Suppressor macrophage (primary cell): ENCODE measurements at regions not wholly inside any gene's neighbourhood (a gene's known extent, or its start where the extent isn't known, plus 50 kb on each side); places are given as distances from the start of the nearest gene placed in this dataset.
"Not testable (repeated sequence)": the region's sequence is repeated elsewhere in the genome, so short reads cannot be mapped to it uniquely, and the experiment has no call there.

Experiments used
- DNase-seq, 4 experiments: peaks; one replicate each; pipeline ENCODE4 v3.0.0-alpha.2; 2020 to 2022

- no peak for DNase-seq
Observed at GRCh38 chr17:54196751-54197150, 374.0 kb downstream of the KIF2B start.

GRCh38 chr17:54201380-54201779 lies 378.7 kb downstream of the KIF2B start:
- DNase-seq: not testable (repeated sequence)

- no peak for DNase-seq
Observed at GRCh38 chr17:54220829-54221228, 398.1 kb downstream of the KIF2B start.

GRCh38 chr17:54221499-54221898 lies 398.8 kb downstream of the KIF2B start:
- DNase-seq: no peak

DNA sequence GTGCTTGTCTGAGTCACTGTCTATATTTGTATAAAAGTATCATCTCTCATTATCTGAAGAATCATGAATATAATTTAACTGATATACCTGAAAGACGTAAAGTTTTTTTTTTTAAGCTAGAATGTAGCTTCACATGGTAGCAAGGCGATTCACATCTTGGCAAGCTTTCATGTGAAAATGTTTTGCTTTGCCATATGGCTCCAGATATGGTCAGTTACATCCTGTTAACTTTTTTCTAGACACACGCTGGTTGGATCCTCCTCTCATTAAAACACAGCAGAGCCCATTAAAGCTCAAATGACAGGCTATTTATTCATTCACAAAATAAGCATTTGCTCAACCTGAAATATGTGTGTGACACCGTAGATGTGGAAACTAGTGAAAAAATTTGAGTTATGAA lies 412.8 kb downstream of the KIF2B start:
- no peak for DNase-seq

- DNase-seq: no peak
Observed at GRCh38 chr17:54237911-54238515, 415.3 kb downstream of the KIF2B start.

GRCh38 chr17:54239291-54239690 lies 416.6 kb downstream of the KIF2B start:
- DNase-seq: no peak

DNA sequence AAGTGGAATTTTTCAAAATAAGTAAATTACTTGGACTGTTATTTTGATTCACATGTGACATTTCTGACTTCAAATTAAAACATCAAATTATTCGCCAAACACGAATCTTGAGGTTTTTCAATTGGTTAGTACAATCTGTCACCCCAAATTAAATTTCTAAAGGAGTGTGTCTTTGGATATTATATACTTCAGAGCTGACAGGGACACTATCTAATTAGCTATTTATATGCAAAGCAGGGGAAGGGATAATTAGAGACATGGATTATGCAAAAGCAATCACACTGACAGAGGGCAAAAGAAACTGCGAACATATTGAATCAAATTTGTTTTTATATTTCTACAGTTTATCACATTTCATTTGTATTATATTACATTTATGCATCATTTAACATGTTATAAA lies 433.0 kb downstream of the KIF2B start:
- no peak for DNase-seq

DNA sequence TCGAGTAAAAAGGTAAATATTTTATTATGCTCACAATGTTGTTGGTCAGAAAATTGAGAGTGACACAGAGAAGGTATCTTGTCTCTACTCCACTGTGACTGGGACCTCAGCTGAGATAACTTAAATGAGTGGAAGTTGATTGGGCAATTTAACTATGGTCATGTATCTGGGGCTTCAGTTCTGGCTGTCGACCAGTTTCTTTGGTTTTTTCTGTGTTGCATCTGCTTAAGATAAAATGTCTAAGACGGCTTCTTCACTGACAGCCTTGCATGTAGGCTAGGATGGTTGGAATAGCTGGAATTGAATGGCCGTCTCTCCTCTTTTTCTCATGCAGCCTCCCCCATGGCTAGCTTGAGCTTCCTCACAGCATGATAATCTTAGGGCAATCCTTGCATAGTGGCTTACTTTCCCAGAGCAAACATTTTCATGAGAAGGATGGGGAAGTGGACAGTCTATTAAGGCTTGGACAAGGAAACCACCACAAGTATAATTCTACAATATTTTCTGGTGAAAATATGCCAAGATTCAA lies 433.7 kb downstream of the KIF2B start:
- no peak for DNase-seq

- no peak for DNase-seq
Observed at GRCh38 chr17:54257440-54257839, 434.7 kb downstream of the KIF2B start.

DNA sequence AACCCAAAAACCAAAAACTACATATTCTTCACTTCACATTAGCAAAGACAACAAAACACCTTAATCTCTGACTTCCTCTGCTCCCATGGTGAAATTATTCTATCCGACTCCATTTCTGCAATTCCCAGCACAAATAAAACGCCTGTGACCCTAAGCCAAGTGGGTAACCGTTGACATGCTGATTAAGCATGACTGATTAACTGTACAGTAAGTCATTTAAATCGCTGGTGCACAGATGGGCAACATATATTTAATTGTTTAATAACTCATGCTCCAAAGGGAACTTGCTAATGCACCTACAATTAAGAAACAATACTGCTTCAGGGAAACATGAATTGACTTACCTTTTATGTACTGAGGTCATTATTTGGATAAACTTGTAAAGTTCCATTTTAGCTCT lies 436.7 kb downstream of the KIF2B start:
- no peak for DNase-seq

DNA sequence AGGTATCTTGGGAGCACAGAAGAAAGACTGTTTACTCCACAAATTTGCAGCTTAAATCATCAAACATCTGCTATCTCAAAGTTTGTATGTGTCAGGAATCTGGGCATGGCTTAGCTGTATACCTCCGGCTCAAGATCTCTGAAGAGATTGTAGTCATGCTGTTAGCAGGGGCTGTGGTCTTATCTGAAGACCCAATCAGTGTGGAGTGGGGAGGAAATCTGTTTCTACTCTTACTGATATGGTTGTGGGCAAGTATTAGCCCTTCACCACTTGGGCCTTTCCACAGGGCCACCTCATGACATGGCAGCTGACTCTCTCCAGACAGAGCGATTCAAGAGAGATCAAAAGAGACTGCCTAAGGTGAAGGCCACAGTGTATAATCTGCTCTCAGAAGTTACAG lies 438.7 kb downstream of the KIF2B start:
- no peak for DNase-seq

- no peak for DNase-seq
Observed at GRCh38 chr17:54269881-54270280, 447.2 kb downstream of the KIF2B start.

GRCh38 chr17:54270499-54270898 lies 447.8 kb downstream of the KIF2B start:
- no peak for DNase-seq

DNA sequence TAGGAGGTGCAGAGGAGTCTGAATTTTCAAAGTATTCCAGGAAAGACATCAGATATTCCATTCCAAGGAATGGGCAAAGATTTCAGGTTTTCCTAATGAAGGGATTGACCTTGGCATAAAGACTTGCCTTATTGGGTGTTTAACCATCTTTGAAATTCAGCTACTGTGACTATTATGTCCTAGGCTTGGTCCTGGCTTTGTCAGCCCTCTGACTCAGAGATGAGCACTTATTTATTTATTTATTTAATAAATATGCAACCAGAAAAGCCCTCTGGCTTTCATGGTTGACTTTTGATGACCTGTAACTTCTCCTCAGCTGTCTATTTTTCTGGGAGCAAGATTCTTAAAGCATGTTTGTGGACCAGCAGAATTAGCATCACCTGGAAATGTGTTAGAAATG lies 455.1 kb downstream of the KIF2B start:
- no peak for DNase-seq

- DNase-seq: no peak
Observed at GRCh38 chr17:54280741-54281140, 458.0 kb downstream of the KIF2B start.

- no peak for DNase-seq
Observed at GRCh38 chr17:54282886-54283285, 460.2 kb downstream of the KIF2B start.

- no peak for DNase-seq
Observed at GRCh38 chr17:54307351-54307750, 484.6 kb downstream of the KIF2B start.

DNA sequence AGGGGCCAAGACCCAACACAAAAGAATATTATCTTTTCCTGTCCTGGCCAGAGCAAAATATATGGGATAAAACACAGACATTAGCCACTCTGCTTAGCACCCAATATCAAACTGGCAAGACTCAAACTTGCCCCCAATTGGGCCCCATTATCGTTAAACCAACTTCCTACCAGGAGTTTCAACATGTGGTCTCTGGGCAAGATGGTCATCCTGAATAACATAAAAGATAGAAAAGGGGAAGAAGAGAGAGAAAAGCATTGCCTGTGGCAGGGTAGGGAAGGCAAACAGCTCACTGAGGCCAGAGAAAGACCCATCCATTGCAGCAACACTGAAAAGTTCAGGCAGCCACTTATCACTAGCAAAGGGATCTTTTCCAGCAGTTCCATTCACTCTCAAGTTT lies 502.1 kb downstream of the KIF2B start:
- DNase-seq: no peak

DNA sequence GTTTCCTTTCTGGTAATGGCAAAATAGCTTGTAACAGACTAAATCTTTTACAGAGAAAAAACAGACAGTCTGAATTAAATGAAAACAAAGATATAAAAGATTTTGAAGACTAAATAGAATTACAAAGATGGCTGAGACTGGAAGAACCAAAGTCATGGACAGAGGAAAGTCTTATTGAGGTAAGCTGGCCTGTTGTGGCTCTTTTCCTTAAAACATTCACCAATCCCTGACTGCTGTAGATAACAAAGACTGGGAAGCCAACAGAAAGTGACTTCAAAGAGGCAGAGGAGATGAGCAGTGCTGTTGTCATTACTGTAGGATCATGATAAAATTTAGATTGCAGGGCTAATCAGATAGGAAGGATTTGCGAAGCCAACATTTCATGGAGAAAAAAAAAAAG lies 517.0 kb downstream of the KIF2B start:
- no peak for DNase-seq

DNA sequence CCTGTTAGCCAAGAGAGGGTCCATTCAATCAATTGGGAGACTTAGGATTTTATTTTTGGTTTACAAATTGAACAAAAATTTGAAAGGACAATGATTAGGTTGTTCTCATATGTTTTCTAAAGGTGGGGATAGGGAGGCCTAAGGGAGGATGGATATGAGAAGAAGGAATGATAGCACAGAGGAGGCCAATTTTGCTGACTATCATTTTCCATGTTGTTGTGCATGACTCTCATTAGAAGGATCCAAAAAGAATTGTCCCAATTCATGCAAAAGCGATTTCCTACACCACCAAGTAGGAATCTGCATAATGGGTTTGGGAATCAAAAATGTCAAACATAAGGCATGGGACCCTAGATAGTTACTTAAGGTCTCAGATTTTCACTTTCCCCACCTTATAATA lies 524.8 kb downstream of the KIF2B start:
- DNase-seq: no peak

DNA sequence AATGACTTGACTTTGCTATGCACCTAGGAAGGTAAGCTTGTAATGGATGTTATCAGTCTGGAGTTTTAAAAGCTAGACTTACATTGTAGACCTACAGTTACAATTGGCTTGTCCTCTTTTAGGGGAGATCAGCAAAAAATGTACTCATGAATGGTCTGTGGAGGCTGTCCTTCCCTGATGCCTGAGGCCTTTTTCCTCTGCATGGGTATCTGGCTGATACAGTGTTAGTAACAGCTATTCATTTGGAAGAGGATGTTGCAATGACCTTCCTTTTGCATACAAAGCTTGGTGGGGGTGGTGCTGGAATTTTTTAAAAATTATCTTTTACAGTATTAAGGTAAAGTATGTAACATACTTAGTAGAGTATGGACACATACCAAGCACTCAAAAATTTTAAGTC lies 525.5 kb downstream of the KIF2B start:
- no peak for DNase-seq

DNA sequence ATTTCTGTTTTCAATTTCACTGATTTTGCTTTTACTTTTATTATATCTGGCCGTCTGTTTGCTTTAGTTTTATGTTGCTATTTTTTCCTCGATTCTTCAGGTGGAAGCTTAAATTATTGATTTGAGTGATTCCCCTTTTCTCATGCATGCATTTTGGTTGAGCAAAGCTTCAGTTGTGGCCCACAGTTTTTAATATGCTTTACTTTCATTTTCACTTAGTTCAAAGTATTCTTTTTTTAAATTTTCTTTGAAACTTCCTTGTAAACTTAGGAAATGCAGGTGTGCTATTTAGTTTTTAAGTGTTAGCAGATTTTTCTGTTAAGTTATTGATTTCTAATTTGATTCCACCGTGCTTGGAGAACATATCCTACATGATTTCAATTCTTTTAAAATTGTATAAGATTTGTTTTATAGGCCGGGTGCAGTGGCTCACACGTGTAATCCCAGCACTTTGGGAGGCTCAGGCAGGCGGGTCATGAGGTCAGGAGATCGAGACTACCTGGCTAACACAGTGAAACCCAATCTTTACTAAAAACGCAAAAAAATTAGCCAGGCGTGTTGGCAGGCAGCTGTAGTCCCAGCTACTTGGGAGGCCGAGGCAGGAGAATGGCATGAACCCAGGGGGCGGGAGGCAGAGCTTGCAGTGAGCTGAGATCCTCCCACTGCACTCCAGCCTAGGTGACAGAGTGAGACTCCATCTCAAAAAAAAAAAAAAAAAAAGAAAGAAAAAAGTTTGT lies 531.2 kb downstream of the KIF2B start:
- DNase-seq: no peak

DNA sequence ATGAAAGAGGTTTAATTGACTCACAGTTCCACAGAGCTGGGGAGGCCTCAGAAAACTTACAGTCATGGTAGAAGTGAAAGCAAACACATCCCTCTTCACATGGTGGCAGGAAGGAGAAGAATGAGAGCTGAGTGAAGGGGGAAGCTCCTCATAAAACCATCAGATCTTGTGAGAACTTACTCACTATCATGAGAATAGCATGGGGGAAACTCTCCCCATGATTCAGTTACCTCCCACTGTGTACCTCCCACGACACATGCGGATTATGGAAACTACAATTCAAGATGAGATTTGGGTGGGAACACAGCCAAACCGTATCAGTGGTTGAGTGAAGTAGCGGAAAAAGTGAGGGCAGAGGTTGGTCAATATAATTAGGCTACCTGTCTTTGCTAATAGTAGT lies 538.3 kb downstream of the KIF2B start:
- not testable (repeated sequence) for DNase-seq

DNA sequence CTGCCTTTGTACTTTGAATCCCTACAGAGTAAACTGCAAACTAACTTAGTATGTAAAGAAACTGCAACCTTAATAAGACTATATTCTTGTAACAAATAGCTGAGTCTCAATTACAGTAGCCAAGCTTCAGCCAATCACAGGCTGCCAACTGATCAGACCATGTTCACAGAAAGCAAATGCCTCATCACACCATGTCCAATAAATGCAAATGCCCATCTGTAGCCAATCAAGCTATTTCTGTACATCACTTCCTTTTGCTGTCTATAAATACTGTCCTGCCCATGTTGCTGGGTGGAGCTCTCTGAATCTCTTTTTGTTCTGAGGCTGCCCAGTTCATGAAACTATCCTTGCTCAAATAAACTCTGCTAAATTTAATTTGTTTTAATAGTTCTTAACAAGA lies 531.7 kb upstream of the TOM1L1 start:
- DNase-seq: no peak
